ENCODE measurements at regions not wholly inside any gene's neighbourhood (a gene's known extent, or its start where the extent isn't known, plus 50 kb on each side); places are given as distances from the start of the nearest gene placed in this dataset.
"Not testable (repeated sequence)": the region's sequence is repeated elsewhere in the genome, so short reads cannot be mapped to it uniquely, and the experiment has no call there.

DNA sequence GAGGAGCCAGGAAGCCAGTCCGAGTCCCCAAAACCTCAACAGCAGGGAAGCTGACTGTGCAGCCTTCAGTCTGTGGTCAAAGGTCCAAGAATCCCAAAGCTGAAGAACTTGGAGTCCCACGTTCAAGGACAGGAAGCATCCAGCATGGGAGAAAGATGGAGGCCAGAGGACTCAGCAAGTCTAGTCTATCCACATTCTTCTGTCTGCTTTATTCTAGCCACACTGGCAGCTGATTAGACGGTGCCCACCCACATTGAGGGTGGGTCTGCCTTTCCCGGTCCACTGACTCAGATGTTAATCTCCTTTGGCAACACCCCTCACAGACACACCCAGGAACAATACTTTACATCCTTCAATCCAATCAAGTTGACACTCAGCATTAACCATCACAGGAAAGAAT, 456.5 kb upstream of the TMEM132C start:
- DNase-seq (ENCODE audit: low spot score): not testable (repeated sequence)

GRCh38 chr12:127811988-127812387, 455.0 kb upstream of the TMEM132C start:
- DNase-seq (ENCODE audit: low spot score): no peak

DNA sequence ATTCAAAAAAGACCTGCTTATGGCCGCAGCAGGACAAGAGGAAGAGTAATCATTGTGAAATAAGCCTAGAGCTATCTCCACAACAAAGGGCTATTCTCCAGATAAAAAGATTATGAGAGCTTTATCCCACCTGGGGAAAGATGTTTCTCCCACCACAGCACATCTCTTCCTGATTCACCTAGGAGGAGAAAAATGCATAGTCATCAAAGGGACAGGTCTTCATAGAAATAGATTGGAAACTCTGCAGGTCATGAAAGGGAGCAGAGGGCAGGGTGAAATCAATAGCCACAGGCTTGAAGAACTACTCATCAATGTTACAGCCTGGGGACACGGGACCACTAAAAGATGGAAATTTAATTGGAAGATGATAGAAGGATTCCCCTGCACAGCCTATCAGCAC, 453.8 kb upstream of the TMEM132C start:
- no peak for DNase-seq (ENCODE audit: low spot score)

GRCh38 chr12:127819056-127819455, 447.9 kb upstream of the TMEM132C start:
- DNase-seq (ENCODE audit: low spot score): no peak

- DNase-seq (ENCODE audit: low spot score): no peak
Observed at GRCh38 chr12:127820271-127820670, 446.7 kb upstream of the TMEM132C start.

- DNase-seq (ENCODE audit: low spot score): no peak
Observed at GRCh38 chr12:127820846-127821245, 446.1 kb upstream of the TMEM132C start.

GRCh38 chr12:127822809-127823411, 444.1 kb upstream of the TMEM132C start:
- no peak for DNase-seq (ENCODE audit: low spot score)

DNA sequence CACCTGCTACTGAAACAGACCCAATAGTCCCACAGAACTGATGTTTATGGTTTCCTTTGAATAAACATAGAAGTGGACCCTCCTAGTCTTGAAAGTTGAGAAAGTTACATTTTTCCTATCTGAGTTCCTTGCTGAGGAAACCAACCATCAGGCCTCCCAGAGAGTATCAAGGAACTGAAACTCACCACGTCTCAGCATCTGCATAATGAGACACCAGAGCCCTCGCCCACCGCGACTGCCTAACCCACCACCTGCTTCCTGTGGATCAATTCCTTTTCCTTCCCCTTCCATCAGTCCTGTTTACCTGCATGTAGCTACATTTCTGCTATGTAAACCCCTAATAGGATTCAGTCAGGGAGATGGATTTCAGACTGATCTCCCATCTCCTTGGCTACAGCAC, 443.2 kb upstream of the TMEM132C start:
- DNase-seq (ENCODE audit: low spot score): no peak

GRCh38 chr12:127829281-127830064, 437.5 kb upstream of the TMEM132C start:
- DNase-seq (ENCODE audit: low spot score): no peak

DNA sequence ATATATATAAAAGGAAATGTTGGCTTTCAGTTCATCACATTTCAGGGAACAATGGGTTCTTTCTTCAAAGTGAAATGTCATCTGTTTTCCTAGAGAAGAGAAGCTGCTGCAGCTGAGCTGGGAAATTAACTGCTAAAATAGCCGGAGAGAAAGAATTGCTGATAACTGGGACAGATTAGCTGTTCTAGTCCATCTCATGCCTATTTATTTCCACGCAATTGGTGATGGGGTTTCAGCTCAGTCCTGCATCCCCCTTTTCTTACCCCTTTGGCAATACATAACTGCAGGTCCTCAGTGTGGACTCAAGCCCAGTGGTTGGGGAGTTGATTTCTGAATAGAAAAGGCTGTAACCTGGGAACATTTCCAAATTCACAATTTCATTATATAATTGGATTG, 436.9 kb upstream of the TMEM132C start:
- DNase-seq (ENCODE audit: low spot score): no peak

DNA sequence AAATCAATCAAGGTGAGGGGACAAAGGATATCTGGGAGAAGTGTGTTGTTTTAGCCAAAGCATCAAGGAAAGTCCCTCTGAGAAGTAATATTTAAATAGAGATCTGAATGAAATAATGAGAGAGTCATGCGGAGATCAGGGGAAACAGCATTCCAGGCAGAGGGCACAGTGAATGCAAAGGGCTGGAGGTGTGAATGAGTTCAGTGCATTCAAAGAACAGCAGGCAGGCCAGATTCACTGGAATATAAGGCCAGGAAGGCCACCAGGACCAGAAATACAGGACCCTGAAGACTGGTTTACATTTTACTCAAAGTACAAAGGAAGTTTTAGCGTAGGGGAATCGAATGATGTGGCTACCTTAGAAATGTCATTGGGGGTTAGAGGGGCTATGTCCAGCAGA, 436.2 kb upstream of the TMEM132C start:
- DNase-seq (ENCODE audit: low spot score): no peak

- DNase-seq (ENCODE audit: low spot score): no peak
Observed at GRCh38 chr12:127832172-127832571, 434.8 kb upstream of the TMEM132C start.

DNA sequence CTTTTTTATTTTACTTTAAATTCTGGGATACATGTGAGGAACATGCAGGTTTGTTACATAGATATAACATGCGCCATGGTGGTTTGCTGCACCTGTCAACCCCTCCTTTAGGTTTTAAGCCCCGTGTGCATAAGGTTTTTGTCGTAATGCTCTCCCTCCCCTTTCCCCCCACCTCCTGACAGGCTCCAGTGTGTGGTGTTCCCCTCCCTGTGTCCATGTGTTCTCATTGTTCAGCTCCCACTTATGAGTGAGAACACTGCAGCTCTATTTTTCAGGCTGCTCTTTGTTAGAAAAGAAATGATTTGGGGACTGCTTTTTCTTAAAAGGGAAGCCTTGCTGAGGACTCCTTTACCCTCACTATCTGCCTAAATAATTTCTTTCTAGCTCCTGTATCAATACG, 430.2 kb upstream of the TMEM132C start:
- not testable (repeated sequence) for DNase-seq (ENCODE audit: low spot score)

- DNase-seq (ENCODE audit: low spot score): no peak
Observed at GRCh38 chr12:127857661-127858060, 409.3 kb upstream of the TMEM132C start.

DNA sequence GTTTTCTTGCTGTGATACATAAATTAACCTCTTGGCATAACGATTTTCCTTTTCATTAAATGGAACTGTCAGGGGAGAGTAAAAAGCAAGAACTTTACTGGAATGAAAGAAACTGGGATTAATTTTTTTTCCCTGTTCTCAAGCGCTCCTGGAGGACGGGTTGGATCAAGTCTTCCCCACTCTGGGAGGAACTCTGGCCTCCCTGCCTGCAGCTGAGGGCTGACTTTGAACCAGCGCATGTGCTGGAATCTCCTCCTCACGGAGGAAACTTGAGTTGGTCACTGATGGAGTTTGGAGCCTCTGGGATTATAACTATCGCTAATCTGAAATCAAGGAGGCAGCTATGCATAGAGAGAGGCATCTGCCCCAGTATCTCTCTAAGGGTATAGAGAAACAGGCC, 406.4 kb upstream of the TMEM132C start:
- no peak for DNase-seq (ENCODE audit: low spot score)

DNA sequence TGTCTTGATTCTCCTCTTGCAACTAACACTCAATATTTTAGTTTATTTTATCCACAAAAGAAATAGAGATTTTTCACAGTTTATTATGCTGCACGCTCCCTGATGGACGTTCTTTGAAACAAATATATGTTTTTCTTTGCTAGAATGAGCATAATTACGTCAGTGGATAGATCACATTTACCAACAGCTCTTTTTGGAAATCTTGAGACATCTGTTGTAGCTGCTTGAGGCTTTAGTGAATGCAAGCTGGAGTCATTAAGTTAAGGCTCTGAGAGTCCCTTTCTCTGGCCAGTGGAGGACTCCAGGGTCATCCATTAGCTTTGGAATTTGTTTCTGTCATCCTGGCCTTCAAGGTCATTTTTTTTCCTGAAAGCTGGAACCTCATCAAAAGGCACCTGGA, 405.6 kb upstream of the TMEM132C start:
- DNase-seq (ENCODE audit: low spot score): no peak

GRCh38 chr12:127873306-127873705, 393.7 kb upstream of the TMEM132C start:
- DNase-seq (ENCODE audit: low spot score): no peak

- no peak for DNase-seq (ENCODE audit: low spot score)
Observed at GRCh38 chr12:127881371-127882140, 385.4 kb upstream of the TMEM132C start.

DNA sequence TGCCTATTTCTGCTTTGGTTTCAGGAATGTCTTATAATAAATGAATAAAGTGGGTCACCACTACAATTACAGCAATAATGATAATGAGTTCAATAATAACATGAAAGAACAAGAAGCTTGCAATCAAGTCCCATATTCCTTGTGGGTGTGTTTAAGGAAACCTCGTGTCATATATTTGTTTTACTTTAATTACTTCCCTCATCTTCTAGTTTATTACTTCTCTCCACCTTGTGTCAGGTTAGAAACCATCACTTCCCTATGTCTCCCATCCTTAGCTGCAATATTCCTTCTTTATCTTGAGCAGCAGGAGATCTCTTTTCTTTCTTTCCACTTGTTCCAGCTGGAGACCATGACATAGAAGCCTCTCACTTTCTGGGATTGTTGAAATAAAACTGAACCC, 384.0 kb upstream of the TMEM132C start:
- no peak for DNase-seq (ENCODE audit: low spot score)

- no peak for DNase-seq (ENCODE audit: low spot score)
Observed at GRCh38 chr12:127885954-127886750, 380.8 kb upstream of the TMEM132C start.

DNA sequence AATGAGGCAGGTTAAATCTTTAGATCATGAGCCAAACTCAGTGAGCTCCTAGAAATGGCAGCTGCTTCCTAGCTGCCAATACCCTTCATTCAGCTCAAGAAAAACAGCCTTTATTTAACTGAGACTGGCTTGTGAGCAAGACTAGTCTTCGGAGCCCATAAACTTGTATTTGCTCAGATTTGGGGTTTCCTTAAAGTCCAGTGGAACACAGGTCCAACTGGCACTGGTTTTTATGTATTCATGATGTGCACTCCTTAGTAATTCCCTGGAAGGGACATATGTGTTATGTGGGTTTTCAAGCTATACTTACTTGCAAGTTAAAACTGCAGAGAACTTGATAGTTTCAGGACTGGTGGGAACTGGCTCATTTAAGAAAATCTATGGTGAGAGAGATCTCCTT, 380.1 kb upstream of the TMEM132C start:
- no peak for DNase-seq (ENCODE audit: low spot score)
